ENCODE measurements at regions not wholly inside any gene's neighbourhood (a gene's known extent, or its start where the extent isn't known, plus 50 kb on each side); places are given as distances from the start of the nearest gene placed in this dataset.

- TF ChIP-seq CTCF (IDR thresholded peaks at IDR 0.05) (no peak), POLR2A (IDR thresholded peaks at IDR 0.05) (no peak)
Observed at GRCh38 chr13:111510502-111511218, 190.2 kb downstream of the TEX29 start.
